ENCODE measurements at regions not wholly inside any gene's neighbourhood (a gene's known extent, or its start where the extent isn't known, plus 50 kb on each side); places are given as distances from the start of the nearest gene placed in this dataset.

- peaks cover 36% of the 10 kb centered on the region for H3K4me1 ChIP-seq (ENCODE audit: control insufficient read depth, insufficient read depth, low read length)
These were observed 363.0 kb downstream of the NR2F2 start for GRCh38 chr15:96693515-96693914.

DNA sequence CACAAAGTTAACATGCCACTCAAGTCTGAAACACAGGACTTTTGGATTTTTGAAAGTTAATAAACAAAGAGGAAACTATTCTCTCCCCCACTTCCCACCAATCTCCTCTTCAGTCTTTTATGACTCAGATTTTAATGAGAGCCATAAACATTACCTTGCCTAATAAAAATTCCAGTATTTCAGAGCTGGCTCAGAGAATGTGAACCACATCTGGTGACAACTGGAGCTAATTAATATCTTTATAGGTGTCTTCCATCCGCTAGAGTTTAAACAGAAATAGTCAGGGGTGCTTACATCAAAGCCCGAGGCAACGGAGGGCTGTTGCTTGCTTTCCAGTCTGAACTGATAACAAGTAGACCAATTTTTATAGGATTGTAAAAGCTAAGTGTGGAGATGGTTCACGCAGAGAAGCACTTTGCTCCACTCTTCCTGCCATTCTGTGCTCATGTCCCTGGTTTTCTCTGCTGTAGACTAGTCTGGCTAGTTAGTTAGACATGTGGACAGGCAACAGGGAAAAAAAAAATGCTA lies 363.6 kb downstream of the NR2F2 start:
- H3K4me1 ChIP-seq (ENCODE audit: control insufficient read depth, insufficient read depth, low read length) = peaks cover 36% of the 10 kb centered on the region
- H3K36me3 ChIP-seq (ENCODE audit: control insufficient read depth in 2 of 2, insufficient read depth in 1 of 2, low read length in 2 of 2) = no peaks in the 10 kb centered on the region
- CTCF ChIA-PET = interaction anchor here (0.6 to 0.8 kb wide), 5 partner anchors 61 to 637 kb away, joined by 3 to 6 read pairs (median 3); no protein-coding TSS in a partner anchor
- H3K4me3 ChIP-seq (ENCODE audit: low read depth, low read length) = no peak overlapping the region
- peak overlapping the region; percentile 84 for H3K27ac ChIP-seq (ENCODE audit: extremely low read depth, low read depth, low read length)
- POLR2A ChIA-PET = interaction anchor here (0.6 to 0.7 kb wide), 2 partner anchors 13 to 337 kb away, joined by 3 read pairs; no protein-coding TSS in a partner anchor
- no peaks in the 10 kb centered on the region for H3K9me3 ChIP-seq (ENCODE audit: control insufficient read depth, insufficient read depth, low read depth, low read length)
- TF ChIP-seq ZNF704 (tag by site-specific recombination; IDR thresholded peaks at IDR 0.05) (no peak), ZNF596 (tag by site-specific recombination; IDR thresholded peaks at IDR 0.05) (peak; percentile 56), ZNF169 (tag by site-specific recombination; IDR thresholded peaks at IDR 0.05) (no peak), ZNF621 (tag by site-specific recombination; IDR thresholded peaks at IDR 0.05) (no peak), KLF10 (tag by site-specific recombination; IDR thresholded peaks at IDR 0.05) (peak; percentile 86), ZBTB44 (tag by site-specific recombination; IDR thresholded peaks at IDR 0.05) (peak; percentile 58; the same call in 1 of the 2 replicates), ZNF785 (tag by site-specific recombination; IDR thresholded peaks at IDR 0.05) (no peak), KLF1 (tag by site-specific recombination; IDR thresholded peaks at IDR 0.05) (no peak), ZNF404 (tag by site-specific recombination; IDR thresholded peaks at IDR 0.05) (no peak), ZNF747 (tag by site-specific recombination; IDR thresholded peaks at IDR 0.05) (no peak)
- TF ChIP-seq, protein P1, sequence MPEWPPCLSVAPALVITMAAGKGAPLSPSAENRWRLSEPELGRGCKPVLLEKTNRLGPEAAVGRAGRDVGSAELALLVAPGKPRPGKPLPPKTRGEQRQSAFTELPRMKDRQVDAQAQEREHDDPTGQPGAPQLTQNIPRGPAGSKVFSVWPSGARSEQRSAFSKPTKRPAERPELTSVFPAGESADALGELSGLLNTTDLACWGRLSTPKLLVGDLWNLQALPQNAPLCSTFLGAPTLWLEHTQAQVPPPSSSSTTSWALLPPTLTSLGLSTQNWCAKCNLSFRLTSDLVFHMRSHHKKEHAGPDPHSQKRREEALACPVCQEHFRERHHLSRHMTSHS (tag by site-specific recombination; IDR thresholded peaks at IDR 0.05) = peak; percentile 89; the same call in 1 of the 2 replicates
- TF ChIP-seq, protein P2, sequence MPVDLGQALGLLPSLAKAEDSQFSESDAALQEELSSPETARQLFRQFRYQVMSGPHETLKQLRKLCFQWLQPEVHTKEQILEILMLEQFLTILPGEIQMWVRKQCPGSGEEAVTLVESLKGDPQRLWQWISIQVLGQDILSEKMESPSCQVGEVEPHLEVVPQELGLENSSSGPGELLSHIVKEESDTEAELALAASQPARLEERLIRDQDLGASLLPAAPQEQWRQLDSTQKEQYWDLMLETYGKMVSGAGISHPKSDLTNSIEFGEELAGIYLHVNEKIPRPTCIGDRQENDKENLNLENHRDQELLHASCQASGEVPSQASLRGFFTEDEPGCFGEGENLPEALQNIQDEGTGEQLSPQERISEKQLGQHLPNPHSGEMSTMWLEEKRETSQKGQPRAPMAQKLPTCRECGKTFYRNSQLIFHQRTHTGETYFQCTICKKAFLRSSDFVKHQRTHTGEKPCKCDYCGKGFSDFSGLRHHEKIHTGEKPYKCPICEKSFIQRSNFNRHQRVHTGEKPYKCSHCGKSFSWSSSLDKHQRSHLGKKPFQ (tag by site-specific recombination; IDR thresholded peaks at IDR 0.05) = peak; percentile 98

More at GRCh38 chr15:96693515-96693914, 363.0 kb downstream of the NR2F2 start:
- POLR2A ChIA-PET = interaction anchor here (0.6 to 0.7 kb wide), 2 partner anchors 14 to 336 kb away, joined by 3 read pairs; no protein-coding TSS in a partner anchor
- TF ChIP-seq, protein P3, sequence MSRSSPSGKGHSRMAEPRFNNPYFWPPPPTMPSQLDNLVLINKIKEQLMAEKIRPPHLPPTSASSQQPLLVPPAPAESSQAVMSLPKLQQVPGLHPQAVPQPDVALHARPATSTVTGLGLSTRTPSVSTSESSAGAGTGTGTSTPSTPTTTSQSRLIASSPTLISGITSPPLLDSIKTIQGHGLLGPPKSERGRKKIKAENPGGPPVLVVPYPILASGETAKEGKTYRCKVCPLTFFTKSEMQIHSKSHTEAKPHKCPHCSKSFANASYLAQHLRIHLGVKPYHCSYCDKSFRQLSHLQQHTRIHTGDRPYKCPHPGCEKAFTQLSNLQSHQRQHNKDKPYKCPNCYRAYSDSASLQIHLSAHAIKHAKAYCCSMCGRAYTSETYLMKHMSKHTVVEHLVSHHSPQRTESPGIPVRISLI (tag by site-specific recombination; IDR thresholded peaks at IDR 0.05) = peak; percentile 48; the same call in 1 of the 2 replicates
- no peak for TF ChIP-seq PRDM2 (tag by site-specific recombination; IDR thresholded peaks at IDR 0.05; ENCODE audit: borderline replicate concordance)
- peak overlapping the region; percentile 84 for H3K27ac ChIP-seq (ENCODE audit: extremely low read depth, low read depth, low read length)
- no peak overlapping the region for H3K4me3 ChIP-seq (ENCODE audit: low read depth, low read length)
- no peaks in the 10 kb centered on the region for H3K36me3 ChIP-seq (ENCODE audit: control insufficient read depth in 2 of 2, insufficient read depth in 1 of 2, low read length in 2 of 2)
- CTCF ChIA-PET = interaction anchor here (0.6 to 0.8 kb wide), 2 partner anchors 70 to 636 kb away, joined by 3 to 6 read pairs; no protein-coding TSS in a partner anchor
- no peaks in the 10 kb centered on the region for H3K9me3 ChIP-seq (ENCODE audit: control insufficient read depth, insufficient read depth, low read depth, low read length)

Measured in HEK293 (cell line).